ENCODE measurements at regions not wholly inside any gene's neighbourhood (a gene's known extent, or its start where the extent isn't known, plus 50 kb on each side); places are given as distances from the start of the nearest gene placed in this dataset.
A peak's percentile ranks its signal among the peaks of the same experiment; 100 is the strongest.
"Not testable (repeated sequence)": the region's sequence is repeated elsewhere in the genome, so short reads cannot be mapped to it uniquely, and the experiment has no call there.

DNA sequence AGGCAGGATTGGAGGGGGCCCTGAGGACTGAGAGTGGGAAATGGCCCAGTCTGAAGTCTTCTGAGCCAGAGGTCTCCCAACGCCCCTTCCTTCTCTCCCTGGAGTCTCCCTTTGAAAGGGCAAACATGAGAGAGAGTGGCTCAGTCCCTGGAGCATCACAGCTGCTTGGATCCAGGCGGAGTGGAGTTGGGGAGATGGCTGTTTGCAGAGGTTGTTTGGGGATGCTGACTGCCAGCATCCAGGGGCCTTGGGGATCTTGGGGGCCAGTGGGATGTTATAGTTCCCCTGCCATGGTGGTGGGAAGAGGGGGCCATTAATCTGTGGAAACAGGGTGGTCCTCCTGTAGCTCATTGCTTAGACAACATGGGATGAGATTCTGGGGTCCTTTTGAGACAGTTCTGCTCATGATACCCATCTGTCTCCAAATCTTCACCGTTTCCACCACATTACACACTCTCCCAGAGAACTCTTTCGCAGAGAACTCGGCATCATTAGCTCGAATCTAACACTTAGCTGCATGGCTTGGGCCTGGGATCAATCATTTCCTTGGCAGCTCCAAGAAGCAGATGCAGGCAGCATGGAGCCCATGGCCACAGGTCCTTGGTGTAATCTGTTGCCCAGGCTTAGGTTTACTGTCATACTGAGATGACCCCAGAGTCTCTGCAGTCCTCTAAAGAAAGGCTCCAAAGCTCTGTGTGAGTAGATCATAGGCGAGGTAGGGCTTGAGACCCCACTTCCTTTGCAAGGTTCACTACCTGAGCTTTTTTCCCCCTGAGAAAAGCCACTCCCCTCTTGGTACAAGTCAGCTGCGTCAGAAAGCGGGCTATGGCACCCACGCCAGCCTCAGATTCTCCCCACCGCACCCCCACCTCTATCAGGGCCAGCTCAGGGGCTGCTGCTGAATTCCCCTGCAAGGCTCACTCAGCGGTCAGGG lies 54.4 kb upstream of the SH3PXD2B start:
- H3K27me3 ChIP-seq, result no peaks in the 10 kb centered on the region
- H3K36me3 ChIP-seq, result no peaks in the 10 kb centered on the region
- DNase-seq (no peak), ATAC-seq (no peak)
- H3K27ac ChIP-seq, result peak overlapping the region; percentile 61 to 72 (median 63)
- H3K4me3 ChIP-seq, result no peak overlapping the region
- TF ChIP-seq, protein P1, sequence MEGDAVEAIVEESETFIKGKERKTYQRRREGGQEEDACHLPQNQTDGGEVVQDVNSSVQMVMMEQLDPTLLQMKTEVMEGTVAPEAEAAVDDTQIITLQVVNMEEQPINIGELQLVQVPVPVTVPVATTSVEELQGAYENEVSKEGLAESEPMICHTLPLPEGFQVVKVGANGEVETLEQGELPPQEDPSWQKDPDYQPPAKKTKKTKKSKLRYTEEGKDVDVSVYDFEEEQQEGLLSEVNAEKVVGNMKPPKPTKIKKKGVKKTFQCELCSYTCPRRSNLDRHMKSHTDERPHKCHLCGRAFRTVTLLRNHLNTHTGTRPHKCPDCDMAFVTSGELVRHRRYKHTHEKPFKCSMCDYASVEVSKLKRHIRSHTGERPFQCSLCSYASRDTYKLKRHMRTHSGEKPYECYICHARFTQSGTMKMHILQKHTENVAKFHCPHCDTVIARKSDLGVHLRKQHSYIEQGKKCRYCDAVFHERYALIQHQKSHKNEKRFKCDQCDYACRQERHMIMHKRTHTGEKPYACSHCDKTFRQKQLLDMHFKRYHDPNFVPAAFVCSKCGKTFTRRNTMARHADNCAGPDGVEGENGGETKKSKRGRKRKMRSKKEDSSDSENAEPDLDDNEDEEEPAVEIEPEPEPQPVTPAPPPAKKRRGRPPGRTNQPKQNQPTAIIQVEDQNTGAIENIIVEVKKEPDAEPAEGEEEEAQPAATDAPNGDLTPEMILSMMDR (IDR thresholded peaks at IDR 0.05 in 4 of 5, conservative IDR thresholded peaks at IDR 0.05 in 1 of 5), result no peak
- no peak for TF ChIP-seq POLR2A (IDR thresholded peaks at IDR 0.05)
- in situ Hi-C loops (cut with MboI; ENCODE audit: low sequenced_read_pairs in 4 of 4) (no loop called here), intact Hi-C loops (cut with DNase I; ENCODE audit: low total_unique reads) (loop anchor here (10.0 kb wide), 1 partner anchor 76 kb away; no protein-coding TSS in a partner anchor)
- peaks cover 0 to 12% (median 0%) of the 10 kb centered on the region in 3 donors for H3K9me3 ChIP-seq
- H3K4me1 ChIP-seq, result peaks cover 8 to 18% of the 10 kb centered on the region in 2 donors

DNA sequence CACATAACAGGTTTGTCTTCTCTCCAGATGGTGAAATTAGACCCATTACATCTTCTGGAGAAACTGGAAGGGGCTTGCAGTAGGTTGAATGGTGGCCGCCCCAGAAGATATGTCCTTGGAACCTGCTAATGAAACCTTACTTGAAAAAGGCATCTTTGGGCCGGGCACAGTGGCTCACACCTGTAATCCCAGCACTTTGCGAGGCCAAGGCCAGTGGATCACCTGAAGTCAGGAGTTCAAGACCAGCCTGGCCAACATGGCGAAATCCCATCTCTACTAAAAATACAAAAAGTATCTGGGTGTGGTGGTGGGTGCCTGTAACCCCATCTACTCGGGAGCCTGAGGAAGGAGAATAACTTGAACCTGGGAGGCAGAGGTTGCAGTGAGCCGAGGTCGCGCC lies 53.2 kb upstream of the SH3PXD2B start:
- ATAC-seq, result not testable (repeated sequence)

DNA sequence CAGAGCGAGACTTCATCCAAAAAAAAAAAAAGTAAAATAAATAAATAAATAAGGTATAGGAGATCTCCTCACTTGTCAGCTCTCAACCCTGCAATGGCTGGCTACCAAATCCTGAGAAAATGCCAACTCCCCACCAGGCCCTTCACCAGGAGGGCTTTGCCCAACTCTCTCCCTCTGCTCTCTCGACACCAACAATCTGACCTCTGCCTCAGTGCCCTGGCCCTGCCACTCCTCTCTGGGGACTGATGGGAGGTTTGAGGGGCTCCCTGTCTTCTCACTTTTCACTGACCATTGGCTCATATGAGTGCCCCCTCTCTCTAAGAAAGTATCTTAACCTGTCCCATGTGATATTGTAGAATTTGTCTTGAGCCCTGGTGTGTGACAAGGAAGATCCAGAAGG lies 52.6 kb upstream of the SH3PXD2B start:
- no peak for TF ChIP-seq POLR2A (IDR thresholded peaks at IDR 0.05)
- TF ChIP-seq, protein P1 (IDR thresholded peaks at IDR 0.05 in 4 of 5, conservative IDR thresholded peaks at IDR 0.05 in 1 of 5), result no peak
- ATAC-seq (no peak), DNase-seq (no peak)
- in situ Hi-C loops (cut with MboI; ENCODE audit: low sequenced_read_pairs in 4 of 4) (no loop called here), intact Hi-C loops (cut with DNase I; ENCODE audit: low total_unique reads) (loop anchor here (10.0 kb wide), 1 partner anchor 78 kb away; no protein-coding TSS in a partner anchor)
- no peaks in the 10 kb centered on the region for H3K9me3 ChIP-seq
- no peaks in the 10 kb centered on the region for H3K36me3 ChIP-seq
- H3K4me3 ChIP-seq, result no peak overlapping the region
- H3K27me3 ChIP-seq, result no peaks in the 10 kb centered on the region
- H3K27ac ChIP-seq, result peak overlapping the region in 2 of 4 donors; percentile 38 to 44
- H3K4me1 ChIP-seq, result peaks cover 14 to 19% of the 10 kb centered on the region in 2 donors

More for the DNA sequence above, 53.2 kb upstream of the SH3PXD2B start:
- H3K9me3 ChIP-seq; H3K36me3 ChIP-seq; H3K27me3 ChIP-seq; in situ Hi-C loops (cut with MboI; ENCODE audit: low sequenced_read_pairs in 4 of 4); H3K4me3 ChIP-seq: not testable (repeated sequence)
- intact Hi-C loops (cut with DNase I; ENCODE audit: low total_unique reads), result loop anchor here (10.0 kb wide), 1 partner anchor 77 kb away; no protein-coding TSS in a partner anchor
- Histone ChIP-seq H3K4me1 (peaks cover 14 to 19% of the 10 kb centered on the region in 2 donors), H3K27ac (peak overlapping the region in 2 of 4 donors; percentile 38 to 44)
- DNase-seq, result peak in 1 of 2 donors; percentile 5

DNA sequence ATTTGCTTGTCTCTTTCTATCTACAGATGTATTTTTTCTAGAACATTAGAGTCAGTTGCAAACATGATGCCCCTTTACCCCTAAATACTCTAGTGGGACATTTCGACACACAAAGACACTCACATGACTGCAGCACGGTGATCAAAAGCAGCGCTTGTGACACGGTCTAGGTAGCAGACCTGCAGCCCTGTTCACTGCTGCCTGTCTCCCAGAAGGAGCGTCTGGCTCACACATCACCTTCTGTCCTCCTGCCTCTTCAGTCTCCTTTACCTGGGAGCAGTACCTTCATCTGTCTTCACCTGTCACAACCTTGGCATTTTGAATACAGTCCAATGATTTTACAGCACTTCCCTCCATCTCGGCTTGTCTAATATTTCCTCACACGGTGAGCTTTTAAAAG lies 51.9 kb upstream of the SH3PXD2B start:
- ATAC-seq, result no peak
- H3K4me1 ChIP-seq, result peaks cover 14 to 19% of the 10 kb centered on the region in 2 donors
- TF ChIP-seq POLR2A (IDR thresholded peaks at IDR 0.05), result no peak
- TF ChIP-seq, protein P1 (IDR thresholded peaks at IDR 0.05 in 4 of 5, conservative IDR thresholded peaks at IDR 0.05 in 1 of 5), result no peak
- in situ Hi-C loops (cut with MboI; ENCODE audit: low sequenced_read_pairs in 4 of 4), result no loop called here
- H3K4me3 ChIP-seq, result no peak overlapping the region
- intact Hi-C loops (cut with DNase I; ENCODE audit: low total_unique reads), result loop anchor here (10.0 kb wide), 1 partner anchor 79 kb away; no protein-coding TSS in a partner anchor
- peak in 1 of 2 donors; percentile 6 for DNase-seq
- peak overlapping the region in 1 of 4 donors; percentile 30 for H3K27ac ChIP-seq
- H3K27me3 ChIP-seq, result no peaks in the 10 kb centered on the region
- H3K36me3 ChIP-seq, result no peaks in the 10 kb centered on the region
- H3K9me3 ChIP-seq, result no peaks in the 10 kb centered on the region

- Histone ChIP-seq H3K27ac (peak overlapping the region in 2 of 4 donors; percentile 30 to 70), H3K36me3 (no peaks in the 10 kb centered on the region), H3K9me3 (no peaks in the 10 kb centered on the region), H3K4me3 (no peak overlapping the region), H3K4me1 (peaks cover 14 to 19% of the 10 kb centered on the region in 2 donors), H3K27me3 (no peaks in the 10 kb centered on the region)
- DNase-seq (peak in 1 of 2 donors; percentile 2), ATAC-seq (no peak)
- TF ChIP-seq, protein P1 (IDR thresholded peaks at IDR 0.05 in 4 of 5, conservative IDR thresholded peaks at IDR 0.05 in 1 of 5), result no peak
- no peak for TF ChIP-seq POLR2A (IDR thresholded peaks at IDR 0.05)
- in situ Hi-C loops (cut with MboI; ENCODE audit: low sequenced_read_pairs in 4 of 4) (no loop called here), intact Hi-C loops (cut with DNase I; ENCODE audit: low total_unique reads) (loop anchor here (10.0 kb wide), 1 partner anchor 79 kb away; no protein-coding TSS in a partner anchor)
Measured at GRCh38 chr5:172505845-172506244, 51.5 kb upstream of the SH3PXD2B start.

All from gastrocnemius medialis (tissue), 4 donors.